ENCODE measurements at regions not wholly inside any gene's neighbourhood (a gene's known extent, or its start where the extent isn't known, plus 50 kb on each side); places are given as distances from the start of the nearest gene placed in this dataset.
"Not testable (repeated sequence)": the region's sequence is repeated elsewhere in the genome, so short reads cannot be mapped to it uniquely, and the experiment has no call there.

DNA sequence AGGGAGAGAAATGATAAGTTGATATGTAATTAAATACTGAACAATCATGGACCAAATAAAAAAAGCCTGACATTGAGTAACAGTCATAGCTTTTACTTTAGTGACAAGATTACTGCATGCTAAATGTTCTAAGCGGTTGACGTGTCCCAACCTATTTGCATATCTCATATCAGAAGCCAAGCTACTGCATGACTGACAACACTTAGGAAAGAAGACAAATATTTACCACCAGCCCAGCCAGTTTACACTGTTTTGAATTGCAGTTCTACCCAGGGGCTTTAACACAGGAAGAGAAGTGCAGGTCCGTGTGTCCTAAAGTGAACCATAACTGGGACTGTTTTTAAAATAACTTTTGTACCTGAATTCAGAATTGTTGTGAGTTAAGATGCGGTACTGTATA, 219.9 kb downstream of the PRDM9 start:
- DNase-seq, result no peak

- DNase-seq, result no peak
These were observed 222.6 kb downstream of the PRDM9 start for GRCh38 chr5:23730023-23730422.

DNA sequence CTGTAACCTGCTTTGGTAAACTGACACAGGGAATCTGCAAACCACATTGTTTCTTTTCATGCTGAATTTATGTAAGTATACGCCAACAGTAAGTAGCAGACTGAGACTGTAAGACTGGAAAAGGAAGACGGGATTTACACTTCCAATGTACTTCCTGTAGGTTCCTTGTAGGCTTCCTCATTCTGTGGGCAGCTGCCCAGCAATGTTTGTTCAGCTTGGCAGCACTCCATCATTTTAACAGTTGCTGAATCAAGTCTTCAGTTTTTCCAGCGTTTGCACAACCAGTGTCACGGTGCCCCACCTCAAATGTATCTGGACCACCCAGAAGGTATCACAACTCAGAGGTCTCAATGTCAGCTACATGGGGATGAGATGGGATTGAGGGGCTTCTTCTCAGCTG, 232.6 kb downstream of the PRDM9 start:
- no peak for DNase-seq

DNA sequence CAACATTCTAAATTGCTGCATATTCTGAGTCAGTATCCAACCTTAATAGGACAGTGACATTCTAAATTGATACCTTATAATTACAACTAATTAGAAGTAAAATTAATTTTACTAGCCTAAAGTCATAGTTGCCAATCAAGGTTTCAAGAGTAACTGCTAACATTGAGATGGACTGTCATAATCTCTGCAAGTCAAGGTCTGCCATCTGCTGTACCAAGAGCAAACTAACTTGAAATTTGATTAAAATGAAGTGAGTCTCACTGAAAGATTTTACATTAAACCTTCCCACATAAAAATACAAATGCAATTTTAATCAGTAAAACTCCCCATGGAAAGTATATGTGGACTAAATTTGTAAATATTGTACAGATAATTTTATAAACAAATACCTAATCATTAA, 235.3 kb downstream of the PRDM9 start:
- DNase-seq, result no peak

GRCh38 chr5:23755906-23756305, 248.5 kb downstream of the PRDM9 start:
- DNase-seq, result no peak

DNA sequence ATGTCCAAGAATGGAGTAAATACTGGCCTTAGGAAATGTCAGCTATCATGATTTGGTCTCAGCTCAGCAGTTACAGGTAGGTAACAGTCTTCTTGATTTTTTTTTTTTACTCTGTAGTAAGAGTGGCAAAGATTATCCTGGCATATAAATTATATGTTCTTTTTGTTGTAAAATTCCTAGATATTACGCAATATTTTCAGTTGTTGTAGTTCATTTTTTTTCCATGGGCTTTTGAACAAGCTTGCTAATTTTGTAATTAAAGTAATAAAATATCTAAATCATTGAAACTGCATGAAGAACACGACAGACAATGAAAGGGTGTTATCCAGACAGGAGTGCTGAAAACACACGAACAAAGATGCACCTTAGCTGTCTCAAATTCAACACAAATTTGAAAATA, 249.4 kb downstream of the PRDM9 start:
- no peak for DNase-seq

DNA sequence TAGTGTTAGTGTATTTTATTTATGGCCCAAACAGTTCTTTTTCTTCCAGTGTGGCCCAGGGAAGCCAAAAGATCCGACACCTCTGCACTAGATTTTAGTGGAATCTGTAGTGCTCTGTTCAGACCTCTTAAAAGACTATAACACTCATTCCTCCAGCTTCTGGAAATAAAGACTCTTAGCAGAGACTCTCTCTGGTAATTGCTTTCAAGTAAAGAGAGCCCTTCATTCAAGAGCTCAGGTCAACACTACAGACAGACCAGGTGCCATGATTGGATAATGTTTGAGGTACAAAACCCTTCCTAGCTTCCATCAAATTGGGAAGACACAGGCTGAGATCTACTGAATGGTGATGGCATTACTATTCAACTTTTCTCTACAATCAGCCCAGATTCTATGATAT, 255.8 kb downstream of the PRDM9 start:
- DNase-seq, result no peak

GRCh38 chr5:23776684-23777083, 269.3 kb downstream of the PRDM9 start:
- no peak for DNase-seq

DNA sequence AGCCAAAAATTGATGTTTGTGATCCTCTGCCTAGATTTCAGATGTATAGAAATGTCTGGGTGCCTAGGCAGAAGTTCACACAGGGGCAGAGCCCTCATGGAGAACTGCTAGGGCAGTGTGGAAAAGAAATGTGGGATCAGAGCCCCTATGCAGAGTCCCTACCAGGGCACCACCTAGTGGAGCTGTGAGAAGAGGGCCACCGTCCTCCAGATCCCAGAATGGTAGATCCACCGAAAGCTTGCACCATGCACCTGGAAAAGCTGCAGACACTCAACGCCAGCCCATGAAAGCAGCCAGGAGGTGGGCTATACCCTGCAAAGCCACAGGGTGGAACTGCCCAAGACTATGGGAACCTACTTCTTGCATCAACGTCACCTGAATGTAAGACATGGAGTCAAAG, 292.9 kb downstream of the PRDM9 start:
- not testable (repeated sequence) for DNase-seq

DNA sequence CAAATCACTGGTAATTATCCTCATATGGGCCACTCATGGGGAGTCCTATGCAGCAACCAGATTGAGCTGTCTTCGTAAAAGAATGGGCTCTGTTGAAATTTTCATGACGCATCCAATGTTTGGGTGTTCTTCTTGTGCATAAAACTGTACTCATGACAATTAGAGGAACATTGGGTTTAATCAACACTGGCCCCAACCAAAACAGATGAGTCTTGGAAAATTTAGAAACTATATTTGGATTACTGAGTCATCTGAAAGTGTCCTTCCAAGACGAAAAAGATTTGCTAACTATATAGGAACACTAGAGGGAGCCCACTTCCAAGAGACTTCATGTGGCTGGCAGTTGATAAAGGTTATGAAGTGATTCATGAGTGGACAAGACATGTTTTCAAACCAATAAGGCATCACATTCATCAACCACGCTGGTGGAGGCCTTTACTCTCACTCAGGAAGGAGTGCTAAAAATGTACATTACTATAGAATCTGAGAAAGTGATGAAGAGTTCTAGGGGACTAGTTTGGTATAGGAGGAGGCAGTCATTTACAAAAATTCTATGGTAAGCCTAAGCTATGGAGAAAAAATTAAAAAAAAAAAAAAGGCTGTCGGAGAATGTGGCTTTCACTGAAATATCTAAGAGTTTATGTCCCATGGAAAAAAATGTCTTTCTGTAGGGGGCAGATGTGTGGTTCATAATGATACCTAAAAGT, 313.5 kb downstream of the PRDM9 start:
- DNase-seq, result no peak

GRCh38 chr5:23823521-23823920, 316.1 kb downstream of the PRDM9 start:
- DNase-seq, result no peak

- DNase-seq, result no peak
These were observed 317.8 kb downstream of the PRDM9 start for GRCh38 chr5:23825196-23825595.

DNA sequence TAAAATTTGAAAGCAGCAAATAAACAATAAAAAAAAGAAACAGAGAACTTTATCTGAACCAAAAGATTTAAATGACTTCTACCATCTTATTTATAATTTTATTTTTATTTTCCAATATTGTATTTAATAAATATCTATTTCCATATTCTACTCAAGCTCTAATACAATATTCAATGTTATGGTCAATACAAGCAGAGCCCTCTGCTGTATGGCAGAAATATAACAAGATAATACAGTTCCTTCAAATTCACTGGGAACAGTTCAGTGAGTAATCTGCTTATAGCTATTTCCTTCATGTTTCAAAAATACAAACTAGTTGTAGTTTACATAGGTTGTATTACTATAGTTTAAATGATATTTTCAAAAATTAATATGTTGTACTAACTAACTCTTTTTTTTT, 332.7 kb downstream of the PRDM9 start:
- DNase-seq, result no peak

- DNase-seq, result no peak
These were observed 357.4 kb downstream of the PRDM9 start for GRCh38 chr5:23864786-23865185.

- DNase-seq, result no peak
These were observed 370.4 kb downstream of the PRDM9 start for GRCh38 chr5:23877847-23878246.

DNA sequence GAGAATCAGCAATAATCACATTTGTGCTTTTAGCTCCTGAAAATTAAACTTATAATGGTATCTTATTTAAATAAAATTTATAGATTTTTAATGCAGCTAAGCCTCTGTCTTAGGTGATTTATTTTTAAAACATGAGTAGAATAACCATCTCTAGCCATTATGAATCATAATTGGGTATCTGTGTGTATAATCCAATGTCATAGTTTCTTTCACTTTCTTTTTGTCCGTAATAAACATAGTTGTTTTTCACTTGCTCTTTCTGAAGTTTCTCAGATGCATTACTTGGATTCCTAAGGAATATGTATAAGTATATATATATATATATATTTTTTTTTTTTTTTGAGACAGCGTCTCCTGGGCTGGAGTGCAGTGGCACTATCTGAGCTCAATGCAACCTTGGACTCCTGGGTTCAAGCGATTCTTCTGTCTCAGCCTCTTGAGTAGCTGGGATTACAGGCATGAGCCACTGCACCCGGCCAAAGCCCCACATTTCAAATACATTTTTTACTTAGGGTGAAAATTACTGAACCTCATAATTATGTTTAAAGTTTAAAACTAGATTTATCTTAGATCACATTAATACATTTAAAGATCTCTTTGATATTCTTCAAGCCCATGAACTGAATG, 377.1 kb downstream of the PRDM9 start:
- DNase-seq, result no peak

GRCh38 chr5:23893561-23893960, 386.2 kb downstream of the PRDM9 start:
- no peak for DNase-seq

- DNase-seq, result no peak
These were observed 388.2 kb downstream of the PRDM9 start for GRCh38 chr5:23895614-23896013.

DNA sequence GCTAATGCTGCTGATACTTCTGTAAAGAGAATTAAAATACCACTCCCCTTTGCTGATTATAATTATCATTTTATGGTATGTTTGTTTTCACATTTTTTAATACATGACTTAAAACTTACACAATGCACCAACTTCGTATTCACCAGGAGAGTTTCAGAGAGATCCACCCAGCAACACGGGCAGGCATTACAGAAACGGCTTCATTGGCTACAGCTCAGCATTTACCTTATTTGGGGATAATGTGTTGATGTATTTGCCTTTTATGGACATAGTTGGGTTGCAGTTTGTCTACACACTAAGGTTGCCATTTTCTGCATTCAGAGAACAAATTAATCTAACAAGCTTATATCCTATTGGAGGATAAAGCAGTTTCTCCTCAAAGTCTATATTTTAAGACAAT, 423.6 kb downstream of the PRDM9 start:
- DNase-seq, result no peak

DNA sequence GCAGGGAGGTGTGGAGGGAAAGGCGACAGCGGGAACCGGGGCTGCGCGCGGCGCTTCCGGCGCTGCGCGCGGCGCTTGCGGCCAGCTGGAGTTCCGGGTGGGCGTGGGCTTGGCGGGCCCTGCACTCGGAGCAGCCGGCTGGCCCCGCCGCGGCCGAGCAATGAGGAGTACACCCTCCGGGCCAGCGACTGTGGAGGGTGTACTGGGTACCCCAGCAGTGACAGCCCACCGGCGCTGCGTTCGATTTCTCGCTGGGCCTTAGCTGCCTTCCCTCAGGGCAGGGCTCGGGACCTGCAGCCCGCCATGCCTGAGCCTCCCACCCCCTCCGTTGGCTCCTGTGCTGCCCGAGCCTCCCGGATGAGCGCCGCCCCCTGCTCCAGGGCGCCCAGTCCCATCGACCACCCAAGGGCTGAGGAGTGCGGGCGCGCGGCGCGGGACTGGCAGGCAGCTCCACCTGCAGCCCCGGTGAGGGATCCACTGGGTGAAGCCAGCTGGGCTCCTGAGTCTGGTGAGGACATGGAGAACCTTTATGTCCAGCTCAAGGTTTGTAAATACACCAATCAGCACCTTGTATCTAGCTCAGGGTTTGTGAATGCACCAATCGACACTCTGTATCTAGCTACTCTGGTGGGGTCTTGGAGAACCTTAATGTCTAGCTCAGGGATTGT, 444.0 kb downstream of the PRDM9 start:
- DNase-seq, result peak in 1 of 6 experiments; percentile 0

GRCh38 chr5:23963449-23963848, 456.0 kb downstream of the PRDM9 start:
- DNase-seq, result no peak

DNA sequence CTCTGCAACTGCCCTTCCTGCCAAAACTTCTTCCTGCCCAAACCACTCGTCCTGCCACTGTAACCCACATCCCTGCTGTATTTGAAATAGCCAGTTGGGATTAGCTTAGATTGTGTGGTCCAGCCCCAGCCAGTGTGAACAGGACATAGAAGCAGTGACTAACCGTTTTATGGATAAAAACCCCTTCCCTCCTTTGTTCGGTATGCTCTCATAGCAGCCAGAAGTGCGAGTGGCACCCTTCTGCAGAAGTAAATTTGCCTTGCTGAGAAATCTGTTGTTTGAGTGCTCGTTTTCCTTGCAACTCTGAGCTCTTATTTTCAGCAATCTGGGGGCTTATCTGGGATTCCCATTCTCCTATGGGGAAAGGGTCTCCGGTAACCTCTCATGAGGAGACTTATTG, 470.0 kb downstream of the PRDM9 start:
- DNase-seq, result no peak

- no peak for DNase-seq
These were observed 470.6 kb downstream of the PRDM9 start for GRCh38 chr5:23977997-23978396.

- DNase-seq, result no peak
These were observed 484.0 kb downstream of the PRDM9 start for GRCh38 chr5:23991406-23991805.

Data from stimulated activated naive CD4-positive, alpha-beta T cell (primary cell).